Tibial nerve (tissue), 4 donors: ENCODE measurements at regions not wholly inside any gene's neighbourhood (a gene's known extent, or its start where the extent isn't known, plus 50 kb on each side); places are given as distances from the start of the nearest gene placed in this dataset.
"Not testable (repeated sequence)": the region's sequence is repeated elsewhere in the genome, so short reads cannot be mapped to it uniquely, and the experiment has no call there.

Experiments used
- DNase-seq, 2 donors: peaks; one replicate each; pipeline ENCODE4 v3.0.0-alpha.2; 2019; ENCODE audit warnings: low spot score in 2 of 2
- H3K27ac ChIP-seq, 4 donors: fragments of 200-600 bp; sonication (generic) in 3 of 4; one replicate each; pipeline ENCODE4 v1.5.1; 2017 to 2019; ENCODE audit warnings: mild to moderate bottlenecking in 1 of 4
- H3K27me3 ChIP-seq, 2 donors: fragments of 200-600 bp; sonication (generic) in 1 of 2; one replicate each; pipeline versions ENCODE4 v1.5.1 to v1.6.0; 2017 to 2019
- H3K36me3 ChIP-seq, 3 donors: fragments of 200-600 bp; sonication (generic); one replicate each; pipeline ENCODE4 v1.5.1; 2018 to 2019
- H3K4me1 ChIP-seq, 4 donors: fragments of 200-600 bp; sonication (generic) in 3 of 4; one replicate each; pipeline ENCODE4 v1.5.1; 2017 to 2019
- H3K4me3 ChIP-seq, 4 donors: fragments of 200-600 bp; sonication (generic) in 3 of 4; one replicate each; pipeline ENCODE4 v1.5.1; 2017 to 2019; ENCODE audit warnings: mild to moderate bottlenecking in 1 of 4, moderate library complexity in 1 of 4
- H3K9me3 ChIP-seq, 4 donors: fragments of 200-600 bp; sonication (generic) in 3 of 4; one replicate each; pipeline ENCODE4 v1.5.1; 2017 to 2019
- CTCF ChIP-seq, 5 experiments: fragments of 200-600 bp in 3 of 5; fragments of 450-650 bp in 2 of 5; sonication (generic) in 3 of 5; IDR thresholded peaks; one replicate each; pipeline ENCODE4 v1.5.1; 2016 to 2019; ENCODE audit warnings: antibody characterized with exemption in 5 of 5, mild to moderate bottlenecking in 3 of 5, moderate library complexity in 2 of 5
- EP300 ChIP-seq, 2 donors: sonication (generic); formaldehyde crosslinking; IDR thresholded peaks; one replicate each; pipeline ENCODE4 v1.6.1; 2017; ENCODE audit warnings: antibody characterized with exemption in 2 of 2, mild to moderate bottlenecking in 1 of 2
- POLR2A ChIP-seq, 2 donors: fragments of 450-650 bp; IDR thresholded peaks; one replicate each; pipeline ENCODE4 v1.6.1; 2017; ENCODE audit warnings: antibody characterized with exemption in 2 of 2, mild to moderate bottlenecking in 2 of 2, moderate library complexity in 2 of 2
- WGBS, 2 donors: methylation state at CpG; one replicate each; pipeline ENCODE4 v1.1.5; 2018; 5-methylcytosine and 5-hydroxymethylcytosine counted together

- Histone ChIP-seq H3K27me3 (no peaks in the 10 kb centered on the region), H3K4me3 (no peak overlapping the region), H3K4me1 (peaks cover 2 to 59% (median 19%) of the 10 kb centered on the region in 4 donors), H3K36me3 (no peaks in the 10 kb centered on the region), H3K9me3 (no peaks in the 10 kb centered on the region), H3K27ac (peak overlapping the region in 2 of 4 donors; percentile 58 to 80)
- WGBS, 2 donors: 9 to 17% methylated on average over 1 of the region's 1 CpG
- no peak for DNase-seq
- TF ChIP-seq POLR2A (IDR thresholded peaks at IDR 0.05) (no peak), CTCF (IDR thresholded peaks at IDR 0.05) (no peak), EP300 (IDR thresholded peaks at IDR 0.05) (no peak)
Measured at GRCh38 chr2:23041443-23041842, 343.5 kb upstream of the KLHL29 start.

- DNase-seq: peak in 1 of 2 donors; percentile 49
Measured at GRCh38 chr2:23042216-23042906, 342.6 kb upstream of the KLHL29 start.

GRCh38 chr2:23050388-23050787 is 334.6 kb upstream of the KLHL29 start:
- WGBS, 2 donors: 67 to 69% methylated on average over 2 of the region's 2 CpGs

More at GRCh38 chr2:23042216-23042906, 342.6 kb upstream of the KLHL29 start:
- Histone ChIP-seq H3K27ac (peak overlapping the region in 2 of 4 donors; percentile 58 to 80), H3K4me1 (peaks cover 2 to 49% (median 15%) of the 10 kb centered on the region in 4 donors), H3K36me3 (no peaks in the 10 kb centered on the region), H3K9me3 (no peaks in the 10 kb centered on the region), H3K27me3 (no peaks in the 10 kb centered on the region), H3K4me3 (no peak overlapping the region)
- 19 to 23% methylated on average over 7 of the region's 7 CpGs for WGBS, 2 donors
- no peak for TF ChIP-seq POLR2A (IDR thresholded peaks at IDR 0.05)
- peak in 1 of 2 donors; percentile 61 for TF ChIP-seq EP300 (IDR thresholded peaks at IDR 0.05)

GRCh38 chr2:23053601-23054000 is 331.4 kb upstream of the KLHL29 start:
- H3K4me3 ChIP-seq: no peak overlapping the region
- H3K36me3 ChIP-seq: no peaks in the 10 kb centered on the region
- DNase-seq: no peak
- H3K27me3 ChIP-seq: no peaks in the 10 kb centered on the region
- TF ChIP-seq POLR2A (IDR thresholded peaks at IDR 0.05): no peak
- no peak for TF ChIP-seq CTCF (IDR thresholded peaks at IDR 0.05)
- no peak for TF ChIP-seq EP300 (IDR thresholded peaks at IDR 0.05)
- H3K27ac ChIP-seq: no peak overlapping the region
- H3K9me3 ChIP-seq: no peaks in the 10 kb centered on the region
- 50 to 52% methylated on average over 2 of the region's 2 CpGs for WGBS, 2 donors
- H3K4me1 ChIP-seq: no peaks in the 10 kb centered on the region

More at GRCh38 chr2:23050388-23050787, 334.6 kb upstream of the KLHL29 start:
- no peak overlapping the region for H3K27ac ChIP-seq
- DNase-seq: no peak
- H3K9me3 ChIP-seq: no peaks in the 10 kb centered on the region
- no peaks in the 10 kb centered on the region for H3K4me1 ChIP-seq
- TF ChIP-seq POLR2A (IDR thresholded peaks at IDR 0.05) (no peak), CTCF (IDR thresholded peaks at IDR 0.05) (no peak), EP300 (IDR thresholded peaks at IDR 0.05) (no peak)
- H3K4me3 ChIP-seq: no peak overlapping the region
- no peaks in the 10 kb centered on the region for H3K36me3 ChIP-seq
- no peaks in the 10 kb centered on the region for H3K27me3 ChIP-seq

GRCh38 chr2:23055251-23055650 is 329.7 kb upstream of the KLHL29 start:
- no peak overlapping the region for H3K27ac ChIP-seq
- no peak overlapping the region for H3K4me3 ChIP-seq
- no peaks in the 10 kb centered on the region for H3K9me3 ChIP-seq
- 77 to 83% methylated on average over 4 of the region's 4 CpGs for whole genome bisulfite sequencing, 2 donors
- H3K27me3 ChIP-seq: no peaks in the 10 kb centered on the region
- no peaks in the 10 kb centered on the region for H3K4me1 ChIP-seq
- no peak for DNase-seq
- H3K36me3 ChIP-seq: no peaks in the 10 kb centered on the region
- TF ChIP-seq POLR2A (IDR thresholded peaks at IDR 0.05) (no peak), CTCF (IDR thresholded peaks at IDR 0.05) (no peak)

- H3K4me1 ChIP-seq, H3K9me3 ChIP-seq, H3K4me3 ChIP-seq, H3K27me3 ChIP-seq, DNase-seq, H3K27ac ChIP-seq, H3K36me3 ChIP-seq: not testable (repeated sequence)
- 85 to 86% methylated on average over 4 of the region's 4 CpGs for WGBS, 2 donors
Measured at GRCh38 chr2:23056846-23057245, 328.1 kb upstream of the KLHL29 start.
